ENCODE measurements at regions not wholly inside any gene's neighbourhood (a gene's known extent, or its start where the extent isn't known, plus 50 kb on each side); places are given as distances from the start of the nearest gene placed in this dataset.

GRCh38 chr5:33244441-33245150 is 196.2 kb upstream of the TARS1 start:
- Histone ChIP-seq H3K79me2 (ENCODE audit: control insufficient read depth, insufficient read depth, low read length) (no peaks in the 10 kb centered on the region), H2AFZ (ENCODE audit: control insufficient read depth, low read length) (no peak overlapping the region), H3K9ac (ENCODE audit: control insufficient read depth, extremely low read depth, insufficient read depth, low read length) (no peak overlapping the region), H3K27ac (ENCODE audit: control insufficient read depth, insufficient read depth, low read length) (no peak overlapping the region), H3K4me3 (ENCODE audit: control insufficient read depth in 2 of 3, extremely low read depth in 1 of 3, insufficient read depth in 2 of 3, low read depth in 1 of 3, low read length in 3 of 3) (no peak overlapping the region), H3K9me1 (ENCODE audit: control insufficient read depth, extremely low read depth, insufficient read depth, low read length) (no peaks in the 10 kb centered on the region), H3K27me3 (ENCODE audit: control insufficient read depth, extremely low read depth, insufficient read depth, low read length) (no peaks in the 10 kb centered on the region), H4K20me1 (ENCODE audit: control insufficient read depth, extremely low read depth, insufficient read depth, low read length) (no peaks in the 10 kb centered on the region), H3K4me2 (ENCODE audit: control insufficient read depth, extremely low read depth, insufficient read depth, low read depth, low read length) (no peak overlapping the region), H3K9me3 (ENCODE audit: control insufficient read depth, low read depth, low read length) (no peaks in the 10 kb centered on the region), H3K4me1 (ENCODE audit: control insufficient read depth, extremely low read depth, insufficient read depth, low read length) (no peaks in the 10 kb centered on the region), H3K36me3 (ENCODE audit: control insufficient read depth in 2 of 2, extremely low read depth in 1 of 2, insufficient read depth in 2 of 2, low read length in 2 of 2) (no peaks in the 10 kb centered on the region)
- TF ChIP-seq, protein P1, sequence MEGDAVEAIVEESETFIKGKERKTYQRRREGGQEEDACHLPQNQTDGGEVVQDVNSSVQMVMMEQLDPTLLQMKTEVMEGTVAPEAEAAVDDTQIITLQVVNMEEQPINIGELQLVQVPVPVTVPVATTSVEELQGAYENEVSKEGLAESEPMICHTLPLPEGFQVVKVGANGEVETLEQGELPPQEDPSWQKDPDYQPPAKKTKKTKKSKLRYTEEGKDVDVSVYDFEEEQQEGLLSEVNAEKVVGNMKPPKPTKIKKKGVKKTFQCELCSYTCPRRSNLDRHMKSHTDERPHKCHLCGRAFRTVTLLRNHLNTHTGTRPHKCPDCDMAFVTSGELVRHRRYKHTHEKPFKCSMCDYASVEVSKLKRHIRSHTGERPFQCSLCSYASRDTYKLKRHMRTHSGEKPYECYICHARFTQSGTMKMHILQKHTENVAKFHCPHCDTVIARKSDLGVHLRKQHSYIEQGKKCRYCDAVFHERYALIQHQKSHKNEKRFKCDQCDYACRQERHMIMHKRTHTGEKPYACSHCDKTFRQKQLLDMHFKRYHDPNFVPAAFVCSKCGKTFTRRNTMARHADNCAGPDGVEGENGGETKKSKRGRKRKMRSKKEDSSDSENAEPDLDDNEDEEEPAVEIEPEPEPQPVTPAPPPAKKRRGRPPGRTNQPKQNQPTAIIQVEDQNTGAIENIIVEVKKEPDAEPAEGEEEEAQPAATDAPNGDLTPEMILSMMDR (optimal IDR thresholded peaks at IDR 0.05 in 1 of 3, IDR thresholded peaks at IDR 0.05 in 1 of 3, conservative IDR thresholded peaks at IDR 0.05 in 1 of 3; ENCODE audit: extremely low read depth in 1 of 3, insufficient read depth in 2 of 3, low read length in 3 of 3) = no peak
- no peak for TF ChIP-seq EZH2 (IDR thresholded peaks at IDR 0.05; ENCODE audit: low read length)
- DNase-seq (ENCODE audit: low read depth, low spot score) (no peak), FAIRE-seq (no peak)
- dilution Hi-C loops (cut with MboI; ENCODE audit: extremely low pct_ligation_motif_present, low sequenced_read_pairs) = no loop called here

GRCh38 chr5:33254579-33254978 is 186.2 kb upstream of the TARS1 start:
- dilution Hi-C loops (cut with MboI; ENCODE audit: extremely low pct_ligation_motif_present, low sequenced_read_pairs) = no loop called here
- Histone ChIP-seq H3K27ac (ENCODE audit: control insufficient read depth, insufficient read depth, low read length) (no peak overlapping the region), H3K9me1 (ENCODE audit: control insufficient read depth, extremely low read depth, insufficient read depth, low read length) (no peaks in the 10 kb centered on the region), H3K9ac (ENCODE audit: control insufficient read depth, extremely low read depth, insufficient read depth, low read length) (no peak overlapping the region), H2AFZ (ENCODE audit: control insufficient read depth, low read length) (no peak overlapping the region), H3K36me3 (ENCODE audit: control insufficient read depth in 2 of 2, extremely low read depth in 1 of 2, insufficient read depth in 2 of 2, low read length in 2 of 2) (no peaks in the 10 kb centered on the region), H3K4me3 (ENCODE audit: control insufficient read depth in 2 of 3, extremely low read depth in 1 of 3, insufficient read depth in 2 of 3, low read depth in 1 of 3, low read length in 3 of 3) (no peak overlapping the region), H4K20me1 (ENCODE audit: control insufficient read depth, extremely low read depth, insufficient read depth, low read length) (no peaks in the 10 kb centered on the region), H3K79me2 (ENCODE audit: control insufficient read depth, insufficient read depth, low read length) (no peaks in the 10 kb centered on the region), H3K4me1 (ENCODE audit: control insufficient read depth, extremely low read depth, insufficient read depth, low read length) (peaks cover 3% of the 10 kb centered on the region), H3K9me3 (ENCODE audit: control insufficient read depth, low read depth, low read length) (no peaks in the 10 kb centered on the region), H3K4me2 (ENCODE audit: control insufficient read depth, extremely low read depth, insufficient read depth, low read depth, low read length) (no peak overlapping the region), H3K27me3 (ENCODE audit: control insufficient read depth, extremely low read depth, insufficient read depth, low read length) (no peaks in the 10 kb centered on the region)
- FAIRE-seq (no peak), DNase-seq (ENCODE audit: low read depth, low spot score) (no peak)
- no peak for TF ChIP-seq EZH2 (IDR thresholded peaks at IDR 0.05; ENCODE audit: low read length)
- TF ChIP-seq, protein P1 (optimal IDR thresholded peaks at IDR 0.05 in 1 of 3, IDR thresholded peaks at IDR 0.05 in 1 of 3, conservative IDR thresholded peaks at IDR 0.05 in 1 of 3; ENCODE audit: extremely low read depth in 1 of 3, insufficient read depth in 2 of 3, low read length in 3 of 3) = no peak
